IPS-20b (cell line): ENCODE measurements at regions not wholly inside any gene's neighbourhood (a gene's known extent, or its start where the extent isn't known, plus 50 kb on each side); places are given as distances from the start of the nearest gene placed in this dataset.

ENCODE experiments used
- H3K27ac ChIP-seq: one replicate; pipeline ENCODE4 v1.5.1; 2013; ENCODE audit warnings: low read length
- H3K27me3 ChIP-seq: 2 replicates; pipeline ENCODE4 v1.6.1; 2013; ENCODE audit warnings: mild to moderate bottlenecking, low read length, inconsistent platforms; ENCODE audit not compliant: insufficient read depth
- H3K36me3 ChIP-seq: 2 replicates; pipeline ENCODE4 v1.6.1; 2013; ENCODE audit warnings: low read depth, mild to moderate bottlenecking, inconsistent platforms, low read length, moderate library complexity; ENCODE audit not compliant: insufficient read depth
- H3K4me1 ChIP-seq: 2 replicates; pipeline ENCODE4 v1.6.1; 2013; ENCODE audit warnings: mild to moderate bottlenecking, control low read depth, inconsistent platforms, low read length, moderate library complexity; ENCODE audit not compliant: insufficient read depth
- H3K4me3 ChIP-seq: 2 replicates; pipeline ENCODE4 v1.5.1; 2013; ENCODE audit warnings: mild to moderate bottlenecking, low read length, inconsistent platforms
- H3K9ac ChIP-seq: 2 replicates; pipeline ENCODE4 v1.6.1; 2013; ENCODE audit warnings: low read depth, mild to moderate bottlenecking, inconsistent platforms, low read length, moderate library complexity
- H3K9me3 ChIP-seq: 2 replicates; pipeline ENCODE4 v1.6.1; 2013; ENCODE audit warnings: mild to moderate bottlenecking, low read depth, low read length, inconsistent platforms; ENCODE audit not compliant: insufficient read depth

DNA sequence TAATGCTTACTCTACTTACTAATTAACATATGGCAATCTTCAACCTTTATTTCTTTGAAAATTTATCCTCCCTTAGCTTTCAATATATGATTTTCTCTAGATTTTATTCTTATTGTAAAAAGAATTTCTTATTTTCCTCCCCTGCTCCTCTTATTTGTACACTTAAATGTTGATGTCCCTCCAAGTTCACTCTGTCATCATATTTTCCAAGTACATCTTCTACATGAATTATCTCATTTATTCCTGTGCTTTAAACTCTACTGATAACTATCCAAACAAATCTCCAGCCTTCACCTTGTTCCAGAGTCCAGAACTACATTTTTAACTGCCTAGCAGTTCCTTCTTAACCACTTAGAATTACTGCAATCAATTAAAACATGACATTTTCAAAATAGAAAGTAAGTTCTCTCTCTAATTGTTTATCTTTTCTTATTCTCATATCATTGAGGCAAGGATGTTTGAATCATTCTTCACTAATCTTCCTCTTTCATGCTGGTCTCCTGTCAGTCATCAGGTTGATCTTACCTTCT, 261.6 kb upstream of the FAR2 start:
- Histone ChIP-seq H3K4me3 (no peak overlapping the region), H3K9ac (no peak overlapping the region), H3K27ac (no peak overlapping the region), H3K27me3 (no peaks in the 10 kb centered on the region), H3K36me3 (no peaks in the 10 kb centered on the region), H3K4me1 (no peaks in the 10 kb centered on the region), H3K9me3 (no peaks in the 10 kb centered on the region)

DNA sequence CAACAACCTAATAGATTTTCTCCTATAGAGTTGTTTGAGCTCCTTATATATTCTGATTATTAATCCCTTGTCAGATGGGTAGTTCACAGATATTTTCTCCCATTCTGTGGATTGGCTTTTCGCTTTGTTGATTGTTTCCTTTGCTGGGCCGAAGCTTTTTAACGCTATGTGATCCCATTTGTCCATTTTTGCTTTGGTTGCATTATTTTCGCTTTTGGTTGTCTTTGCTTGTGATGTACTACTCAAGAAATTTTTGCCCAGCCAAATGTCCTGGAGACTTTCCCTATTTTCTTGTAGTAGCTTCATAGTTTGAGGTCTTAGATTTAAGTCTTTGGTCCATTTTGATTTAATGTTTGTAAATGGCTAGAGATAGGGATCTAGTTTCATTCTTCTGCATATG, 258.4 kb upstream of the FAR2 start:
- H3K4me3 ChIP-seq: no peak overlapping the region
- H3K27me3 ChIP-seq: no peaks in the 10 kb centered on the region
- H3K9me3 ChIP-seq: no peaks in the 10 kb centered on the region
- no peaks in the 10 kb centered on the region for H3K36me3 ChIP-seq
- H3K27ac ChIP-seq: no peak overlapping the region
- H3K4me1 ChIP-seq: no peaks in the 10 kb centered on the region
- H3K9ac ChIP-seq: no peak overlapping the region

DNA sequence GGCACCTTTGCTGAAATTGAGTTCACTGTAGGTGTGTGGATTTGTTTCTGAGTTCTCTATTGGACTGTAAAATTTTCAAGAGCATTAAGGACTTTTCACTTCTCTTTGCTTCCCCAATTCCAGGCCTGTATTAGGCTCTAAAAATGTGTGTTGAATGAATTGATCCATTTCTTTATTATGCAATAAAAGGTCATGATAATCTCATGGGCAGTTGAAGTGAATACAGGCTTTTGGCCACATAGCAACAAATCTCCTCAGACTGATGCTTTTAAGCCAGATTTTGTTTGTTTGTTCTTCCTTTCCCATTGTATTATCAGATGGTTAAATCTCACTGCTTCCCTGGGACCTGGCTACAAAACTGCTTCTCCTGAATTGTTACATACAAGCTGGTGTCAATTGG, 258.0 kb upstream of the FAR2 start:
- H3K4me3 ChIP-seq: no peak overlapping the region
- H3K36me3 ChIP-seq: no peaks in the 10 kb centered on the region
- H3K4me1 ChIP-seq: no peaks in the 10 kb centered on the region
- H3K27me3 ChIP-seq: no peaks in the 10 kb centered on the region
- H3K9me3 ChIP-seq: no peaks in the 10 kb centered on the region
- H3K9ac ChIP-seq: no peak overlapping the region
- H3K27ac ChIP-seq: no peak overlapping the region

DNA sequence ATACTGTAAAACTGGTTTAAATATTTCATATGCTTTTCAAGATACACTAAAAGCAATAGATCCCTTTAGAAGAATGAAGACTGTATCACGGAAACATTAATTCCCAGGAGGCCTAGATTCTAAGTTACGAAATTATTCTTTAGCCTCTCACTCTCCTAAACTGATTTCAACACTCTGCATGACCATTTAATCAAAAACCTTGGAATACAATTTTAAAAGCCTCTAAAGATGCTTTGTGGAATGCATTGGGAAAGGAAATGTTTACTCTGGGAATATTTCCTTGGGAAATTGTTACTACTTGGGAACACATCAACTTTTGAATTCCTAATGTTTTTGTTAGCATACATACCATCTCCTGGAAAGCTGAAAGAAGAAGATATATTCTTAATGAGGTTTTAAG, 255.7 kb upstream of the FAR2 start:
- Histone ChIP-seq H3K36me3 (no peaks in the 10 kb centered on the region), H3K27ac (no peak overlapping the region), H3K9me3 (no peaks in the 10 kb centered on the region), H3K4me3 (no peak overlapping the region), H3K27me3 (no peaks in the 10 kb centered on the region), H3K9ac (no peak overlapping the region), H3K4me1 (no peaks in the 10 kb centered on the region)

DNA sequence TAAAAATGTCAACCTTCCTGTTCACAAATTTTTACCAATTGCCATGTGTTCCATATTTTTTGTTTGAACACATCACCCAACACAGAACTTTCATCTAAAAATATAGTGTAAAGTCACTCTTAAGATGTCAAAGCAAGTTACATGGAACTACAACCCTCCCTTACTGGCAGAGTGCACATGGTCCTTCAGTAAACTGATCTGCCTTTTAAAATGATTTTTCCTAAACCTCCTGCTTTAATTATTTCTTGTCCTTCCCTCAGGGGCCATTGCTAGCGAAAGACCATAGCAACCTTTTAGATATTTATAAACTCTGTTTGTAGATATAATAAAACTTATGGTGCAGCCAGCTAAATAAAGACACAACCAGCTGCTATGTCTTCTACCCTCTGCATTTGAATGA, 255.2 kb upstream of the FAR2 start:
- no peak overlapping the region for H3K4me3 ChIP-seq

DNA sequence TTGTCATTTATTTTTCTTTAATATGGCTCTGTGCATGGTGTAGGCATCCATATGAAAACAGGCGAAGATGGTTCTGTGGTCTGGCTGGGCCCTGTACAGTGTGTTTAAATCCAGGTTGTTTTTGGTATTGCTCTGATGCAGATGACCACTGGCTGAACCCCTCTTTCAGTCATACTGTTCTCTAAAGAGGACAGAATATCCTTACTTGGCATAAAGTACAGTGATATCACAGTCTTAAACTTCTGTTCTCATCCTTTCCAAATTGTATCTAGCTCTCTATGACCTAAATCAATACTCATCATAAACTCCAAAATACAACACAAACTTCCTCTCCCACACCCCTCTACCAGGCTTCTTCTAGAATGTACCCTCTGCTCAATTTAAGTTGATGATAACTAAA, 252.7 kb upstream of the FAR2 start:
- Histone ChIP-seq H3K27ac (no peak overlapping the region), H3K36me3 (no peaks in the 10 kb centered on the region), H3K4me3 (no peak overlapping the region), H3K9ac (no peak overlapping the region), H3K4me1 (no peaks in the 10 kb centered on the region), H3K27me3 (no peaks in the 10 kb centered on the region), H3K9me3 (peaks cover 8% of the 10 kb centered on the region; the same call in 1 of the 2 replicates)

More for the DNA sequence above, 255.2 kb upstream of the FAR2 start:
- Histone ChIP-seq H3K4me1 (no peaks in the 10 kb centered on the region), H3K27ac (no peak overlapping the region), H3K9ac (no peak overlapping the region), H3K9me3 (no peaks in the 10 kb centered on the region), H3K36me3 (no peaks in the 10 kb centered on the region), H3K27me3 (no peaks in the 10 kb centered on the region)

DNA sequence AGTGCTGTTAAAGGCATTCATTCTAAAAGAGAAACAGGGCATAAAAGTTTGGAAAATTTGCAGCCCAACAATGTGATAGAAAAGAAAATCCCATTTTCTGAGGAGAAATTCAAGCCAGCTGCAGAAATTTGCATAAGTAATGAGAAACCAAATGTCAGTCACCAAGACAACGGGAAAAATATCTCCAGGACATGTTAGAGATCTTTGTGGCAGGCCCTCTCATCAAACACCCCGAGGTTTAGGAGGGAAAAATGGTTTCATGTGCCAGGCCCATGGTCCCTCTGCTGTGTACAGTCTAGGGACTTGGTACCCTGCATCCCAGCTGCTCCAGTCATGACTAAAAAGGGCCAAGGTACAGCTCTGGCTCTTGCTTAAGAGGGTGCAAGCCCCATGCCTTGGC, 251.0 kb upstream of the FAR2 start:
- H3K9ac ChIP-seq: no peak overlapping the region
- no peak overlapping the region for H3K27ac ChIP-seq
- no peaks in the 10 kb centered on the region for H3K27me3 ChIP-seq
- no peaks in the 10 kb centered on the region for H3K36me3 ChIP-seq
- no peaks in the 10 kb centered on the region for H3K4me1 ChIP-seq
- H3K9me3 ChIP-seq: peaks cover 14% of the 10 kb centered on the region; the same call in 1 of the 2 replicates
- H3K4me3 ChIP-seq: no peak overlapping the region

DNA sequence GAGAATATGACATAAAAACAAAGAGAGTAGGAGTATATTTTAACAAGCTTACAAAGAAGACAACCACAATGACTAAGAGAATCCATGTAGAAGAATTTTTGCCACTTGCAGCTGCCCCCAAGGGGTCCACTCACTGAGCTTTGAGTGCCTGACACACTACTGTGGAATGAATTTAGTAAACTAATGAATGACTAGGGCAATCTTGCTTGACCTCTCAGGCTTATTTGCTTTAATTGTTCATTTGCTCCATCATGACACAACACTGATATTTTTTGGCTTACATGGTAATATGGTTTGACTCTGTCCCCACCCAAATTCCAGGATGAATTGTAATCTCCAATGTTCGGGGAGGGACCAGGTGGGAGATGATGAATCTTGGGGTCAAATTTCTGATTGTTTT, 249.1 kb upstream of the FAR2 start:
- Histone ChIP-seq H3K36me3 (no peaks in the 10 kb centered on the region), H3K4me3 (no peak overlapping the region), H3K4me1 (no peaks in the 10 kb centered on the region), H3K9me3 (peaks cover 14% of the 10 kb centered on the region; the same call in 1 of the 2 replicates), H3K9ac (no peak overlapping the region), H3K27ac (no peak overlapping the region), H3K27me3 (no peaks in the 10 kb centered on the region)

DNA sequence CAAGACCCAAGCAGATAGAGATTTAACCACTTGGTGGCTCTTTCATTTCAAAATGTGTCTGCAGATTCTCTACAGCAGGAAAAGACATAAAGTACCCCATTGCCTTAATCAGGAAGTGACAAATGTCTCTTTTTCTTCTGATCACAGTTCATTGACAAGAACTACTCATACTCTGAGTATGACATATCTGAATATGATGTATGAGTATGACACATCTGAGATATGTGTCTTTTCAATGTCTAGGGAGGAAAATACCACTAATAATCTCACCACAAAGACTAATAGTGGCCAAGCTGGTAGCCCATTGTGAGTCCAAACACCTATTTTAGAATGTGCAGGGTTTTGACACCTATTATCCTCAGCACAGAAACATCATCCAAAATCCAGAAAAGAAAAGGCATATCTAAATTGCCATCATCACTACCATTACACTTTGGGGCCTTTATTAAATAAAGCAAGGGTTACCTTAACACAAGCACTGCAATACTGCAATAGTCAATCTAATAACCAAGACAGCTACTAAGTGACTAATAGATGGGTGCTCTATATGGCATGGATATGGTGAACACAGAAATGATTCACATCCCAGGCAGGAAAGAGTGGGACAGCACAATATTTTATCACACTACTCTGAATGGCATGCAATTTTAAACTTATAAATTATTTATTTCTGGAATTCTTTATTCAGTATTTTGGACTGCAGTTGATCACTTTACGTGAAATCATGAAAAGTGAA, 243.7 kb upstream of the FAR2 start:
- Histone ChIP-seq H3K4me1 (no peaks in the 10 kb centered on the region), H3K9ac (no peak overlapping the region), H3K4me3 (no peak overlapping the region), H3K9me3 (peaks cover 20% of the 10 kb centered on the region; the same call in 1 of the 2 replicates), H3K27ac (no peak overlapping the region), H3K36me3 (no peaks in the 10 kb centered on the region), H3K27me3 (no peaks in the 10 kb centered on the region)

DNA sequence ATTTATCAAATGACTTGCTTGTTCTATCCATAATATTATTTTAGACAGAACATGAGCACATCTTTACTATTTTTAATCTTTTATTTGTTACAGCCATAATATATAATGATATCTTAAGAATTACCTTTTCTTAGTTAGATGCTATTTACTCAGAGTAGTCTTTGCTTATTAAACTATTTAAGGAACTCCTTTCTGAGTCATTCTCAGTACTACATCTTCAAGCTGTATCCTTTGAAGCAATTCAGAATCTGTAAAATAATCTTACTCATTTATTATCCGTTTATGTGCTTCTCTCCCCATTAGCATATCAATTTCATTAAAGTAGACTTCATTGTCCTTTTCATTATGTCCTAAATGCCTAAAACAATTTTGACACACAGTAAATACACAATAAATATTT, 240.4 kb upstream of the FAR2 start:
- Histone ChIP-seq H3K9ac (no peak overlapping the region), H3K9me3 (peaks cover 26% of the 10 kb centered on the region), H3K4me1 (no peaks in the 10 kb centered on the region), H3K36me3 (no peaks in the 10 kb centered on the region), H3K27ac (no peak overlapping the region), H3K4me3 (no peak overlapping the region), H3K27me3 (no peaks in the 10 kb centered on the region)

DNA sequence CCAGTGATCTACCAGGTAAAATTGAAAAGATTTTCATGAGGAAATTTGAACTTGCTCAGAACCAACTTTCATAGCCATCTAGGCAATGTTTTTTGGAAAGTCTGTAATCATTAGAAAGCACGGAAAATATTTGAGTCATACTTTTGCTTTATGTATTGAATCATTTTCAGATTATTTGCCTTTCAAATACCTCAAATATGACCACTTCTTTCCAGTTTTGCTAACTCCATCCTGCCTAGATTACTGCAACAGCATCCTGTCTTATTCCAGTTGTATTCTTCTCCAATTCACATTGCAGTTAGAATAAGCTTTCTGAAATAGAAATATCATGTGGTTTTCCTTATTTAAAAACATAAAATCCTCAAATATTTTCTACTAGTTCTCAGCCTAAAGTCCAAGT, 239.8 kb upstream of the FAR2 start:
- Histone ChIP-seq H3K9me3 (peaks cover 30% of the 10 kb centered on the region), H3K36me3 (no peaks in the 10 kb centered on the region), H3K27me3 (no peaks in the 10 kb centered on the region), H3K4me3 (no peak overlapping the region), H3K4me1 (no peaks in the 10 kb centered on the region), H3K27ac (no peak overlapping the region), H3K9ac (no peak overlapping the region)

DNA sequence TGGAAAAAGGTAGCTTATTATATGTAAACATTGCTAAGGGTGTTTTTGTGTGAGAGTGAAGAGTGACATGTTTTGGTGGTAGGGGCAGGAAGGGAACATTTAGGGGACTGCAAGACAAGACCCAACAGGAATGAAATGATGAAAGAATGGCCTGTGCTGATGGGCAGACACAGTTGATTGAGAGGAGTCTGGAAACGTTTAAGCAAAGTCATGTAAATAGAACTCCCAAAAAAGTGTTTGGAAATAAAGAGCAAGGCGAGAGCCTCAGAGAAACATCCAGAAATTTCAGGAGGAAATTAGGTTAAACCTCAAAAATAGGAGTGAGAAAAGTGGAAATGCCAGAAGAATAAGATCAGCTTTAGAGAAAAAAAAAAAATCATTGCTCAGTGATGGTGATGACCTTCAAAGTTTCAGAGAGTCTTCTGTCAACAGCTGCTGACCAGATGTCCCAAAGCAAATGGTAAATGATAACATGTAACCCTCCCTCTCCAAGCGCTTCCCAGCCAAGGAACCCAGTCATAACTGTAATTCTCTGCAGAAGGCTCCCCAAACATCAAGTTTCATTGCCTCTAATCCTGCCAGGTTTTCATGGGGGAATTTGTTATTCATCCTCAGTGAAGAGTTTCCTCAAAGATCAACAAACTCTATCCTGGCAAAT, 223.2 kb upstream of the FAR2 start:
- peaks cover 8% of the 10 kb centered on the region; the same call in 1 of the 2 replicates for H3K9me3 ChIP-seq
- H3K4me1 ChIP-seq: no peaks in the 10 kb centered on the region
- no peak overlapping the region for H3K9ac ChIP-seq
- no peaks in the 10 kb centered on the region for H3K27me3 ChIP-seq
- no peak overlapping the region for H3K4me3 ChIP-seq
- H3K27ac ChIP-seq: no peak overlapping the region
- no peaks in the 10 kb centered on the region for H3K36me3 ChIP-seq
